ENCODE measurements at regions not wholly inside any gene's neighbourhood (a gene's known extent, or its start where the extent isn't known, plus 50 kb on each side); places are given as distances from the start of the nearest gene placed in this dataset.

DNA sequence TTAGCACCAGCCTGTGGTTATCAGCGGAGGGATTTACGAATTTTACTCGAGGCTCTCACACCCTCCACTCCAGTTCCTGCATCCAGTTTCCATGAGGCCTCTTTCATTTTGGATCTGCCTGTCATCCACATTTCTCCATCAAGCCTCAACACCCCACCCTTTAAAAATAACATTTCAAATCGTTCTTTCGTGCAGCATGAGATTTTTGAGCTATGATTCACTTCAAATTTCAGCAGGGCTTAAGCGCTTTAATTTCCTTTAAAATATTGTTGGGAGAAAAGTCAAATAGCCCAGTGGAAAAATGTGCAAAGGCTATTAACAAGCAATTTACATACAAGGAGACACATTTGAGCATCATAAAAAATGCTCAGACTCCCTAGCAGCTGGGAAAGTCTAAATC lies 103.2 kb downstream of the MSX2 start:
- H3K9me3 ChIP-seq (replicated peaks in 1 of 3) = no peaks in the 10 kb centered on the region
- no peak for DNase-seq
- intact Hi-C loops (cut with DNase I) = no loop called here
- H3K27ac ChIP-seq = no peak overlapping the region
- no peaks in the 10 kb centered on the region for H3K4me1 ChIP-seq (replicated peaks in 1 of 2)
- WGBS, 4 donors = 74 to 83% (median 79%) methylated on average over 6 of the region's 6 CpGs
- no peaks in the 10 kb centered on the region for H3K36me3 ChIP-seq (replicated peaks in 1 of 2)
- H3K4me3 ChIP-seq = no peak overlapping the region
- TF ChIP-seq POLR2A (IDR thresholded peaks at IDR 0.05) = no peak
- TF ChIP-seq, protein P1, sequence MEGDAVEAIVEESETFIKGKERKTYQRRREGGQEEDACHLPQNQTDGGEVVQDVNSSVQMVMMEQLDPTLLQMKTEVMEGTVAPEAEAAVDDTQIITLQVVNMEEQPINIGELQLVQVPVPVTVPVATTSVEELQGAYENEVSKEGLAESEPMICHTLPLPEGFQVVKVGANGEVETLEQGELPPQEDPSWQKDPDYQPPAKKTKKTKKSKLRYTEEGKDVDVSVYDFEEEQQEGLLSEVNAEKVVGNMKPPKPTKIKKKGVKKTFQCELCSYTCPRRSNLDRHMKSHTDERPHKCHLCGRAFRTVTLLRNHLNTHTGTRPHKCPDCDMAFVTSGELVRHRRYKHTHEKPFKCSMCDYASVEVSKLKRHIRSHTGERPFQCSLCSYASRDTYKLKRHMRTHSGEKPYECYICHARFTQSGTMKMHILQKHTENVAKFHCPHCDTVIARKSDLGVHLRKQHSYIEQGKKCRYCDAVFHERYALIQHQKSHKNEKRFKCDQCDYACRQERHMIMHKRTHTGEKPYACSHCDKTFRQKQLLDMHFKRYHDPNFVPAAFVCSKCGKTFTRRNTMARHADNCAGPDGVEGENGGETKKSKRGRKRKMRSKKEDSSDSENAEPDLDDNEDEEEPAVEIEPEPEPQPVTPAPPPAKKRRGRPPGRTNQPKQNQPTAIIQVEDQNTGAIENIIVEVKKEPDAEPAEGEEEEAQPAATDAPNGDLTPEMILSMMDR (IDR thresholded peaks at IDR 0.05) = no peak
- H3K27me3 ChIP-seq = no peaks in the 10 kb centered on the region

DNA sequence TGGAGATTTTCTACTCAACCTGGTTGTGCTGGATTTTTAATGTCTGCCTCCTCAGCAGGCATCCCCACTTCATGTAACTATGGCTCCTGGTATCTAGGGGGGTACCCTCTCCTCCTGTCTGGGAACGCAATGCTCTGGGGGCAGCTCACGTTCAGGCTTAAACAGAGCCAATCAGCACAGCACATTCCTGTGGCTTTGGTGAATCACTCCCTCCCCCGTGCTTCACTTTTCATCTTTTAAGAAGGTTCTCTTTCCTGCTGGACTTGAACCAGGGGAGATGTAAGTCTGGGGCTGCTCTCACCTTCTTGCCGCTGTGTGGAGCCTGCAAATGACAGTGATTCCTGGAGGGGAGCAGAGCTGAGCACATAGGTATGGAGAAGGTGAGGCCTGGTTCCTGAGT lies 101.2 kb downstream of the MSX2 start:
- H3K27me3 ChIP-seq = no peaks in the 10 kb centered on the region
- 73 to 83% (median 76%) methylated on average over 4 of the region's 4 CpGs for WGBS, 4 donors
- no peaks in the 10 kb centered on the region for H3K4me1 ChIP-seq (replicated peaks in 1 of 2)
- DNase-seq = no peak
- H3K9me3 ChIP-seq (replicated peaks in 1 of 3) = no peaks in the 10 kb centered on the region
- no peak overlapping the region for H3K4me3 ChIP-seq
- no peaks in the 10 kb centered on the region for H3K36me3 ChIP-seq (replicated peaks in 1 of 2)
- TF ChIP-seq, protein P1 (IDR thresholded peaks at IDR 0.05) = no peak
- no peak for TF ChIP-seq POLR2A (IDR thresholded peaks at IDR 0.05)
- no peak overlapping the region for H3K27ac ChIP-seq
- intact Hi-C loops (cut with DNase I) = no loop called here

DNA sequence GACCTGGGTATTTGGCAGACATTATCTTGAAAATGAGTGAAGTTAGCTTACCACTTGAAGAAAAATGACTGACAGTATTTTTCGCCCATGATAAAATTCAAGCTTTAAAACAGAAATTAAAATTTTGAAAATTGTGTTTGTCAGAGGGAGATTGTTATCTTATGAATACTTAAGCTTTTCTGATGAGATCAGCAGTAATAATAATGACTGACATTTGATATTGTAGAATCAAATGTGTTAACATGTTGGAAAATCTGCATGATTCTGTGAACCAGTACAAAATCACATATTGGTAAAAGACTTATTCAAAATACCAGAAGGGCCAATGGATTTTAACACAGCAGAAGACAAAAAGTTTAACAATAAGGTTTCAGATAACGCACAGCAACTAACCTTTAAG lies 94.0 kb downstream of the MSX2 start:
- no peak overlapping the region for H3K27ac ChIP-seq
- DNase-seq = no peak
- H3K27me3 ChIP-seq = no peaks in the 10 kb centered on the region
- no peak overlapping the region for H3K4me3 ChIP-seq
- no peaks in the 10 kb centered on the region for H3K4me1 ChIP-seq (replicated peaks in 1 of 2)
- intact Hi-C loops (cut with DNase I) = no loop called here
- TF ChIP-seq, protein P1 (IDR thresholded peaks at IDR 0.05) = no peak
- no peak for TF ChIP-seq POLR2A (IDR thresholded peaks at IDR 0.05)
- WGBS, 4 donors = 81 to 88% (median 85%) methylated on average over 2 of the region's 2 CpGs
- no peaks in the 10 kb centered on the region for H3K9me3 ChIP-seq (replicated peaks in 1 of 3)
- H3K36me3 ChIP-seq (replicated peaks in 1 of 2) = no peaks in the 10 kb centered on the region

DNA sequence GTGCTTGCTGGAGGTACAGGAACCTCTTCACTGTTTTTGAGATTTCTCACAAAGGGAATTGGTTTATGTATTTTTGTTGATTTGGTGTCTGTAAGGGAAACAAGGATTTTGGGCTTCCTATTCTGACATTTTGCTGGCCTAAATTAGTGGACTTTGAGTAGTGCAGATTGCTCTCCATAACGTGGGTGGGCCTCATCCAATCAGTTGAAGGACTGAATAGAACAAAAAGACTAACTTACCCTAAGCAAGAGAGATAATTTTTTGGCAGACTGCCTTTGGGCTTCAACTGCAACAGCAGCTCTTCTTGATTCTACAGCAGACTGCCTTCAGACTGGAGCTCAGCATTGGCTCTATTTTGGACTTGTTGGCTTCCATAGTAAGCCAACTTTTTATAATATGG lies 93.2 kb downstream of the MSX2 start:
- no peaks in the 10 kb centered on the region for H3K9me3 ChIP-seq (replicated peaks in 1 of 3)
- no peak overlapping the region for H3K27ac ChIP-seq
- H3K4me3 ChIP-seq = no peak overlapping the region
- intact Hi-C loops (cut with DNase I) = no loop called here
- no peak for TF ChIP-seq POLR2A (IDR thresholded peaks at IDR 0.05)
- TF ChIP-seq, protein P1 (IDR thresholded peaks at IDR 0.05) = no peak
- no peaks in the 10 kb centered on the region for H3K36me3 ChIP-seq (replicated peaks in 1 of 2)
- WGBS, 4 donors = 54 to 72% (median 63%) methylated on average over 1 of the region's 1 CpG
- DNase-seq = no peak
- H3K4me1 ChIP-seq (replicated peaks in 1 of 2) = no peaks in the 10 kb centered on the region
- H3K27me3 ChIP-seq = no peaks in the 10 kb centered on the region
